Liver (tissue), 3 donors: ENCODE measurements at regions not wholly inside any gene's neighbourhood (a gene's known extent, or its start where the extent isn't known, plus 50 kb on each side); places are given as distances from the start of the nearest gene placed in this dataset.

Source experiments
- ATF3 ChIP-seq: IDR thresholded peaks from 2 replicates; pipeline ENCODE4 v1.6.1; 2016; ENCODE audit warnings: antibody characterized with exemption
- FOXA1 ChIP-seq: IDR thresholded peaks from 2 replicates; pipeline ENCODE4 v1.6.1; 2016; ENCODE audit warnings: antibody characterized with exemption
- GABPA ChIP-seq, 2 donors: IDR thresholded peaks in 1 of 2; conservative IDR thresholded peaks in 1 of 2; 2 replicates each; pipeline ENCODE4 v1.6.1; 2016; ENCODE audit warnings: antibody characterized with exemption in 2 of 2, mild to moderate bottlenecking in 1 of 2, moderate library complexity in 1 of 2
- HNF4A ChIP-seq, 2 donors: conservative IDR thresholded peaks; 2 replicates each; pipeline ENCODE4 v1.6.1; 2016; ENCODE audit warnings: antibody characterized with exemption in 2 of 2, mild to moderate bottlenecking in 2 of 2
- JUND ChIP-seq, 2 donors: IDR thresholded peaks; 2 replicates each; pipeline ENCODE4 v1.6.1; 2016; ENCODE audit warnings: antibody characterized with exemption in 2 of 2
- REST ChIP-seq: IDR thresholded peaks from 2 replicates; pipeline ENCODE4 v1.6.1; 2016; ENCODE audit warnings: antibody characterized with exemption, mild to moderate bottlenecking
- SP1 ChIP-seq: IDR thresholded peaks from 2 replicates; pipeline ENCODE4 v1.6.1; 2018; ENCODE audit warnings: antibody characterized with exemption, mild to moderate bottlenecking
- YY1 ChIP-seq: IDR thresholded peaks from 2 replicates; pipeline ENCODE4 v1.6.1; 2016; ENCODE audit warnings: antibody characterized with exemption, mild to moderate bottlenecking
- TF ChIP-seq, protein P1 (sequence below): fragments of 150-350 bp; IDR thresholded peaks from 2 replicates; pipeline ENCODE4 v1.5.1; 2017; ENCODE audit warnings: improper control_type of control experiment, low read depth, low read length; ENCODE audit not compliant: missing input control
- donor health status: healthy.
- donor health status: healthy.

DNA sequence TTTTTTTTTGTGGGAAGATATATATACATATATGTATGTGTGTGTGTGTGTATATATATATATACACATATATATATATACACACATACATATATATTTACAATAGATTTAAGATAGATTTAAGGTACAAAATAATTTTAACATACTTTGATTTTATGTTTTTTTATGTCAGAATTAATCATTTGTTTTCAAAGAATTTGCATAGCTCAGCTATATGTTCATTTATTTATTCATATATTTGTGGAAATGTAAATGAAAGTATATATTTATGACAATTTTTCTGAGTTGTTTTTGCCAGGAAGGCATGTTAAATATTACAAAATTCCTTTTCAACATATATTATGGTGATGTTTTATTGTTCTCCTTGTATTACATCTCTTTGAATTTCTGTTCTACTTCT is 887.4 kb upstream of the NOVA1 start:
- TF ChIP-seq HNF4A (conservative IDR thresholded peaks at IDR 0.05) (no peak), ATF3 (no peak), FOXA1 (no peak), YY1 (no peak), JUND (IDR thresholded peaks at IDR 0.05) (no peak), REST (no peak), GABPA (IDR thresholded peaks at IDR 0.05 in 1 of 2, conservative IDR thresholded peaks at IDR 0.05 in 1 of 2) (no peak), SP1 (no peak)
- TF ChIP-seq, protein P1, sequence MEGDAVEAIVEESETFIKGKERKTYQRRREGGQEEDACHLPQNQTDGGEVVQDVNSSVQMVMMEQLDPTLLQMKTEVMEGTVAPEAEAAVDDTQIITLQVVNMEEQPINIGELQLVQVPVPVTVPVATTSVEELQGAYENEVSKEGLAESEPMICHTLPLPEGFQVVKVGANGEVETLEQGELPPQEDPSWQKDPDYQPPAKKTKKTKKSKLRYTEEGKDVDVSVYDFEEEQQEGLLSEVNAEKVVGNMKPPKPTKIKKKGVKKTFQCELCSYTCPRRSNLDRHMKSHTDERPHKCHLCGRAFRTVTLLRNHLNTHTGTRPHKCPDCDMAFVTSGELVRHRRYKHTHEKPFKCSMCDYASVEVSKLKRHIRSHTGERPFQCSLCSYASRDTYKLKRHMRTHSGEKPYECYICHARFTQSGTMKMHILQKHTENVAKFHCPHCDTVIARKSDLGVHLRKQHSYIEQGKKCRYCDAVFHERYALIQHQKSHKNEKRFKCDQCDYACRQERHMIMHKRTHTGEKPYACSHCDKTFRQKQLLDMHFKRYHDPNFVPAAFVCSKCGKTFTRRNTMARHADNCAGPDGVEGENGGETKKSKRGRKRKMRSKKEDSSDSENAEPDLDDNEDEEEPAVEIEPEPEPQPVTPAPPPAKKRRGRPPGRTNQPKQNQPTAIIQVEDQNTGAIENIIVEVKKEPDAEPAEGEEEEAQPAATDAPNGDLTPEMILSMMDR = no peak
